ENCODE measurements at regions not wholly inside any gene's neighbourhood (a gene's known extent, or its start where the extent isn't known, plus 50 kb on each side); places are given as distances from the start of the nearest gene placed in this dataset.

DNA sequence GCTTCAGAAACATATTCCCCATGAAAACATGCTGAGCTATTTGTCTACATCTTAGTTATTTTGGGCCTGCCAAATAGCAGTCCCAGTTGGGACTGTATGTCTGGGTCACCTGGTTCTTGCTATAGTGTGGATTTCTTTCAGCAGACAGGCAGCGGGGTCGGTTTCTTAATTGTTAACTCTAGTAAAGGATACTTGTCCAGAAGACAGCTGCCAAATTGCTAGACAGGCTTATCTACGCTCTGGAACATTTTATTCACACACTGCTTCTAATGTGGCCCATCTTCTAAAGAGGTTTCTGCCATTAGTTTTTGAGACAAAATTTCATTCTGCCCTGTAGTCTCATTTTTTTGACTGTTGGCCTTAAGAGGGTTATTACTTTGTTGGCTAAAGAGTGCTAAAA is 217.9 kb downstream of the RWDD3 start:
- TF ChIP-seq, protein P1, sequence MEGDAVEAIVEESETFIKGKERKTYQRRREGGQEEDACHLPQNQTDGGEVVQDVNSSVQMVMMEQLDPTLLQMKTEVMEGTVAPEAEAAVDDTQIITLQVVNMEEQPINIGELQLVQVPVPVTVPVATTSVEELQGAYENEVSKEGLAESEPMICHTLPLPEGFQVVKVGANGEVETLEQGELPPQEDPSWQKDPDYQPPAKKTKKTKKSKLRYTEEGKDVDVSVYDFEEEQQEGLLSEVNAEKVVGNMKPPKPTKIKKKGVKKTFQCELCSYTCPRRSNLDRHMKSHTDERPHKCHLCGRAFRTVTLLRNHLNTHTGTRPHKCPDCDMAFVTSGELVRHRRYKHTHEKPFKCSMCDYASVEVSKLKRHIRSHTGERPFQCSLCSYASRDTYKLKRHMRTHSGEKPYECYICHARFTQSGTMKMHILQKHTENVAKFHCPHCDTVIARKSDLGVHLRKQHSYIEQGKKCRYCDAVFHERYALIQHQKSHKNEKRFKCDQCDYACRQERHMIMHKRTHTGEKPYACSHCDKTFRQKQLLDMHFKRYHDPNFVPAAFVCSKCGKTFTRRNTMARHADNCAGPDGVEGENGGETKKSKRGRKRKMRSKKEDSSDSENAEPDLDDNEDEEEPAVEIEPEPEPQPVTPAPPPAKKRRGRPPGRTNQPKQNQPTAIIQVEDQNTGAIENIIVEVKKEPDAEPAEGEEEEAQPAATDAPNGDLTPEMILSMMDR (IDR thresholded peaks at IDR 0.05), result no peak
- no peak for TF ChIP-seq POLR2A (IDR thresholded peaks at IDR 0.05; ENCODE audit: low read depth)
